ENCODE measurements at regions not wholly inside any gene's neighbourhood (a gene's known extent, or its start where the extent isn't known, plus 50 kb on each side); places are given as distances from the start of the nearest gene placed in this dataset.

DNA sequence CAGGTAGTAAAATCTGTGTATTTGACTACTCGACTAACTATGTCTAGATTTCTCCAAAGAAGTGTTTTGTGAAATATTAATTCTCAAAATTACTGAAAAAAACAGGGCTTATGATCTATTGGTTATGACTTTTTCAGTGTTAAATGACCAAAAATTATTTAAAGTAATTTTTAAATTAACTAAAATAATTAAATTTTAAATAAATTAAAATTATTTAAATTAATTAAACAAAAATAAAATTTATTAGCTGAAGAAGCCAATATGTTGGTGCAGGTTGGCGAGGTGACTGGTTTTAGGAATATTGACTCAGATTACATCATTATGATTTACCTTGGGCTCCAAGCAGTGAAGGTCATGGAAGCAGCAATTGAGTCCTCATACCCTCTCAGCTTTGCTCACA lies 483.2 kb downstream of the PTPRC start:
- no peak for ATAC-seq
- Mint-ChIP-seq H3K4me1 (peaks cover 11% of the 10 kb centered on the region), H3K9me3 (no peaks in the 10 kb centered on the region), H3K4me3 (no peak overlapping the region), H3K36me3 (no peaks in the 10 kb centered on the region), H3K27ac (no peak overlapping the region)
- DNase-seq (ENCODE audit: low spot score in 2 of 2) = no peak

DNA sequence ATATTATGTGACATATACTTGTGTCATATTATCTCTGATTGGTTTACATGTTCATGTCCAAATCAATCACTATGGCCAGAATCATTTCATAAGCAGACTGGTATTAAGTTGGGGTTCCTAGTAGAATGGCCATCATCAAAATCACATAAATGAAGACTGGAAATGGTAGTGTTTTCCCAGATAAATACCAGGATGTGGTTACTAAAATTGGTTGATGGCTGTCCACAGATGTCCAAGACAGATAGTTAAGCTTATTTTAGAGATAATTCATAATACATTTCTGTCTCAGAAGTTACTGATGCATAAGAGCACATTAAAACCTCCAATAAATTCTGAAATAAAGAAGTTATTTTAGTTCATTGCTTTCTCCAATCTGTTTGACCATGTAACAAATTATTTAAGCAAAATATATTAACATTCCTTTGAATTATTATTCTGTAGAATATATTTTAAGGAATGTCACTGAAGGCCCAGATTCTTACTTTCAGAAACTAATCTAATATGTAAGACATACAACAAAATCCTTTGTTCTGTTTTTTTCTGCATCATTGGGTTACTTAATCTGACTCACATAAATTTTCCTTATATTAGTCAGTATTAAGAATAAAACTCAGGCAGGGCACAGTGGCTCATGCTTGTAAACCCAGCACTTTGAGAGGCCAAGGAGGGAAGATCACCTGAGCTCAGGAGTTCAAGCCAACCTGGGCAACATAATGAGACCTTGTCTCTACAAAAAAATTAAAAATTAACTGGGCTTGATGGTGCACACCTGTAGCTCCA lies 483.9 kb downstream of the PTPRC start:
- H3K27ac Mint-ChIP-seq = no peak overlapping the region
- no peaks in the 10 kb centered on the region for H3K36me3 Mint-ChIP-seq
- no peak overlapping the region for H3K4me3 Mint-ChIP-seq
- ATAC-seq (no peak), DNase-seq (ENCODE audit: low spot score in 2 of 2) (no peak)
- H3K9me3 Mint-ChIP-seq = no peaks in the 10 kb centered on the region
- peaks cover 11% of the 10 kb centered on the region for H3K4me1 Mint-ChIP-seq

GRCh38 chr1:199123615-199124014 lies 484.8 kb downstream of the PTPRC start:
- no peaks in the 10 kb centered on the region for H3K36me3 Mint-ChIP-seq
- no peaks in the 10 kb centered on the region for H3K9me3 Mint-ChIP-seq
- H3K4me3 Mint-ChIP-seq = no peak overlapping the region
- ATAC-seq (peak; percentile 34), DNase-seq (ENCODE audit: low spot score in 2 of 2) (no peak)
- peaks cover 11% of the 10 kb centered on the region for H3K4me1 Mint-ChIP-seq
- no peak overlapping the region for H3K27ac Mint-ChIP-seq

- no peak for DNase-seq (ENCODE audit: low spot score in 2 of 2)
- no peak for ATAC-seq
- Mint-ChIP-seq H3K4me3 (no peak overlapping the region), H3K9me3 (no peaks in the 10 kb centered on the region), H3K27ac (no peak overlapping the region), H3K36me3 (no peaks in the 10 kb centered on the region), H3K4me1 (peaks cover 11% of the 10 kb centered on the region)
These were observed 485.5 kb downstream of the PTPRC start for GRCh38 chr1:199124351-199124750.

DNA sequence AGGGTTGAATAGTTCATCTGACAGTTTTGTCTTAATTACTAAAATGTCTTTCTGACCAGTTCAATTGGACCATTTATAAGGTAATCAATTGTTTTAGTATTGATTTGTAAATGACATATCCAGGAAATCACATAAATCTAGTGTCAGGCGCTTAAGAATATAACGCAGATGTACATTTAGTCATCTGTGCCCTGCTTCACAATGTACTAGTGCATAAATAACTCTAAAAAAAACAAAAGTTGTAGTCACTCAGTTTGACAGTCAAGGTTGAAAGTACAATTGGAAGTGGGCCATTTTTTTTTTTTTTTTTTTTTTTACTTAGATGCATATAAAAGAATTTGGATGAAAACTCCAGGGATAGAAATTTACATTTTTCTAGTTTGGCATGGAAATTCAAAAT lies 490.4 kb downstream of the PTPRC start:
- H3K9me3 Mint-ChIP-seq = no peaks in the 10 kb centered on the region
- no peak overlapping the region for H3K27ac Mint-ChIP-seq
- no peaks in the 10 kb centered on the region for H3K36me3 Mint-ChIP-seq
- peaks cover 3% of the 10 kb centered on the region for H3K4me1 Mint-ChIP-seq
- ATAC-seq (no peak), DNase-seq (ENCODE audit: low spot score in 2 of 2) (no peak)
- H3K4me3 Mint-ChIP-seq = no peak overlapping the region

DNA sequence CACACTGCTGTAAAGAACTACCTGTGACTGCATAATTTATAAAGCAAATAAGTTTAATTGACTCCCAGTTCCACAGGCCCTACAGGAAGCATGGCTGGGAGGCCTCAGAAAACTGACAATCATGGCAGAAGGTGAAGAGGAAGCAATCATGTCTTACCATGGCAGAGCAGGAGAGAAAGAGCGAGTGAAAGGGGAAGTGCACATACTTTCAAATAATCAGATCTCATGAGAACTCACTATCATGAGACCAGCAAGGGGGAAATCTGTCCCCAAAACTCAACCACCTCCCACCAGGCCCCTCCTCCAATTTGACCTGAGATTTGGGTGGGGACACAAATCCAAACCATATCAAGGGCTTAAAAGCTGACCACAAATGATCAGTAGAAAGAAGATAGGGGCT lies 493.2 kb downstream of the PTPRC start:
- Mint-ChIP-seq H3K4me1 (no peaks in the 10 kb centered on the region), H3K9me3 (no peaks in the 10 kb centered on the region)
- no peak for ATAC-seq

GRCh38 chr1:199135901-199136300 lies 497.1 kb downstream of the PTPRC start:
- H3K27ac Mint-ChIP-seq = no peak overlapping the region
- no peaks in the 10 kb centered on the region for H3K36me3 Mint-ChIP-seq
- no peaks in the 10 kb centered on the region for H3K9me3 Mint-ChIP-seq
- ATAC-seq (no peak), DNase-seq (ENCODE audit: low spot score in 2 of 2) (no peak)
- no peaks in the 10 kb centered on the region for H3K4me1 Mint-ChIP-seq
- H3K4me3 Mint-ChIP-seq = no peak overlapping the region

More for the DNA sequence above, 493.2 kb downstream of the PTPRC start:
- Mint-ChIP-seq H3K36me3 (no peaks in the 10 kb centered on the region), H3K4me3 (no peak overlapping the region), H3K27ac (no peak overlapping the region)
- no peak for DNase-seq (ENCODE audit: low spot score in 2 of 2)

GRCh38 chr1:199138061-199138460 lies 499.2 kb downstream of the PTPRC start:
- Mint-ChIP-seq H3K9me3 (no peaks in the 10 kb centered on the region), H3K27ac (no peak overlapping the region), H3K36me3 (no peaks in the 10 kb centered on the region), H3K4me1 (no peaks in the 10 kb centered on the region), H3K4me3 (no peak overlapping the region)
- ATAC-seq = no peak
- DNase-seq (ENCODE audit: low spot score in 2 of 2) = no peak

DNA sequence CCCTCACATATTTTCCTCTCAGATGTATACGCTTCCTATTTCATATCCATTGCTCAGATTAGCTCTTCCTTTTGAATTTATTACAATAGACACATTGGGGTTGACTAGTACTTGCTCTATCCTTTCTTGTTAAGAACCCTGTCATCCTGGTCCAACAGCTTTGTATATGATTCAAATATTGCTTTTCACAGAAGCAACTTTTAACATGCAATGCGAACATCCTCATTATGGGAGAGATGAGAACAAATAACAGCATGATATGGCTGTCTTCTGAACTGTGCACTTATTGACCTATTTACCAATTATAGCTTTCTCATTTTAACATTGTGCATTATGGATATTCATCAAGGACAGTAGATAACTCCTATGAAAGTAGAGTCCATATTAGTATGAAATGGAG lies 510.8 kb downstream of the PTPRC start:
- Mint-ChIP-seq H3K27ac (no peak overlapping the region), H3K9me3 (no peaks in the 10 kb centered on the region), H3K36me3 (no peaks in the 10 kb centered on the region), H3K4me3 (no peak overlapping the region), H3K4me1 (no peaks in the 10 kb centered on the region)
- DNase-seq (ENCODE audit: low spot score in 2 of 2) = no peak
- no peak for ATAC-seq

GRCh38 chr1:199150756-199151155 lies 511.9 kb downstream of the PTPRC start:
- Mint-ChIP-seq H3K27ac (no peak overlapping the region), H3K4me1 (no peaks in the 10 kb centered on the region), H3K36me3 (no peaks in the 10 kb centered on the region), H3K4me3 (no peak overlapping the region), H3K9me3 (no peaks in the 10 kb centered on the region)
- no peak for ATAC-seq
- DNase-seq (ENCODE audit: low spot score in 2 of 2) = no peak

DNA sequence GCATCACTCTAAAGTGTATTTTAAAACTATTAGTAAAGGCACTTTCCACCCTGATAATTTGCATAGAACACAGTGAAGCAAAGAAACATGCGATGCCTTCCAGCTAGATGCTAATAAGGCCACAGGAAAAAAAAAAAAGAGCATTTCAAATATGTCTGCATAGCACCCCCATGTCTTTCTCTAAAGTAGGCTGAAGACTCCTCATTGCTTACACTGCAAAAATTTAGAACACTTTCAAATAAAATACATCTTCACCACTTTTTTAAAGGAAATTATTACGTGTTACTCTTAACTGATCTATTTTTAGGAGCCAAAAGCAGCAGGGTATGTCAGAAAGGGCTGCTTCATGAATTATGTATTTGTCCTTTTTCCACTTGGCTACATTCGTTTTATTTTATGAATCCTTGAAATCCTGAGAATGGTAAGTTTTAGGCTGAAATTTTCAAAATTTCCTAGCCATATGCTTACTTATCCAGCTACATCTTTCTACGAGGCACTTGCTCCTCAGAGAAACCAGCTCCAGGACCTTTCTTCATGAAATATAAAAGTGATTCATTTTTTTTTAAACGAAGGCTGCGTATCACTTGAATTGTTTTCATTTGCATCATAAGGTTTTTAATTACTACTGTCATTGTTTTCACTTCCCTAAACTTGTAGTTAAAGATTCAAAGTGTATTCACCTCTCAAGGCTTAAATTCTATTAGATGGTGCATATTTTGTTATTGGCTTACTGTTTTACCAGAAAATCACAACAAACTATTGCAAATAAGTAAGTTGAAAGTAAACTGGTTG lies 513.0 kb downstream of the PTPRC start:
- Mint-ChIP-seq H3K9me3 (no peaks in the 10 kb centered on the region), H3K4me3 (no peak overlapping the region), H3K27ac (no peak overlapping the region), H3K36me3 (no peaks in the 10 kb centered on the region), H3K4me1 (no peaks in the 10 kb centered on the region)
- DNase-seq (ENCODE audit: low spot score in 2 of 2) = no peak
- no peak for ATAC-seq

DNA sequence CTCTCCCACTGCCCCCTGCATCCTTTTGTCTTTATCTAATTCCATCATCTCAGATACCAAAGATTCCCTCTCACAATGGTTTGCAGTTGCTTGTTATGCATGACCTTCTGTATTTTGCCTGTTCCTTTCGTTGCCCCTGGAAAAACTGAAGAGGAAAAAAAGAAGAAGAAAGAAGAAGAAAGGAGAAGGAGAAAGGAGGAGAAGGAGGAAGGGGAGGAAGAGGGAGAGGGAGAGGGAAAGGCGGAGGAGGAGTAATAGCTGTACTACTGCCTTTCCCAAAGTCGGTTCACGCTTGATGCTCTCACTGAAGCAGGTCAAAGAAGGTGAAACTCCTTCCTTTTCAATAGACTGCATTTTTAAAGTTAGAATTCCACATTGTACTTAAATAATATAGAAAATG lies 513.8 kb downstream of the PTPRC start:
- no peak for DNase-seq (ENCODE audit: low spot score in 2 of 2)
- Mint-ChIP-seq H3K9me3 (no peaks in the 10 kb centered on the region), H3K36me3 (no peaks in the 10 kb centered on the region), H3K4me1 (no peaks in the 10 kb centered on the region), H3K27ac (no peak overlapping the region), H3K4me3 (no peak overlapping the region)
- ATAC-seq = no peak

DNA sequence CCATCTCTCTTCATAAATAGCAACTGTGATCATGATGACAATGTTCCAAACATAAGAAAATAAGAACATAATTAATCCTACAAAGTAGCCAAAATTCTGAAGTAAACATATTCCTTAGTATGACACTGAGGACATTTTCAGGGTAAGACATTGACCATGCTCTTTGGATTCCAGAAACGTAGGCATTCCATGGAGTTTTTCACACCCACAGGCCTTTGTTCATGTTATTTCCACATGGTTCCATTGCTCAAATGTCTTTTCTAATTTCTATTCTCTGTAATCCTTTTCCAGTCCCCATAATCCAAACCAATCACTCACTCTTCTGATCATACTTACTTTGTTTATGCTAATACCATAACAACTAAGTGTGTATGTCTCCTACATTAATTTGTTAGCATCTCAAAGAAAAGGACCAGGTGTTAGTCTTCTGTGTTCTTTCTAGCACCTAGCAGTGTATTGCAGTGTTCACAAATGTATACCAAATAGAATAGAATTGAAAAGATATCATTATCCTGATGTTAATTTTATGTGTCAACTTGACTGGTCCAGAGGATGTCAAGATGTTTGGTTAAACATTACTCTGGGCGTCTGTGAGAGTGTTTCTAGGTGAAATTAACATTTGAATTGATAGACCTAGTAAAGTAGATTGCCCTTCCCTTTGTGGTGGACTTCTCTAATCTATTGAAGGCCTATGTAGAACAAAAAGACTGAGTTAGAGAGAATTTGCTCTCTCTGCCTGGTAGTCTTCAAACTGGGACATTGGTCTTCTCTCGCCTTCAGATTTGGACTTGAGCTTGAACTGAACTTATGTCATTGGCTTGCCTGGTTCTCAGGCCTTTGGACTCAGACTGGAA lies 516.6 kb downstream of the PTPRC start:
- Mint-ChIP-seq H3K27ac (no peak overlapping the region), H3K36me3 (no peaks in the 10 kb centered on the region)
- no peak for DNase-seq (ENCODE audit: low spot score in 2 of 2)

DNA sequence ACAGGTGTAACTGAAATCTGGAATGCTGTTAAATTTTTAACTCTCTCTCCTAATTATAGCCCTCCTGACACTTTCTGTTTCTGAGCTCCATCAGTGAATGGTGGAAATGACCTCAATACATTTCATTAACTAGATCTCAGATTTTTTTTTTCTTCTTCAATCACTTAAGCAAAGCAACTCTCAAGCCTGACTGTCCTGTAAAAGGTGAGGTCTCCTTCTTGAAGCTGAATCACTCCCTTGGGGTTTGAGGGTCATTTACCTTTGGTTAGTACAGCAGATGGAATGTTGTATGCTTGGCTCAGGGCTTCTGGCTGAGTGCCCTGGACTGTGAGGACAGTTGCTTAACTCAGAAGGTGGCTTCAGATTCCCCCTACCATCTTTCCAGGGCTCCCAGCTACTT lies 518.7 kb downstream of the PTPRC start:
- Mint-ChIP-seq H3K36me3 (peaks cover 6% of the 10 kb centered on the region), H3K9me3 (peaks cover 2% of the 10 kb centered on the region), H3K27ac (no peak overlapping the region), H3K4me1 (peaks cover 15% of the 10 kb centered on the region), H3K4me3 (no peak overlapping the region)
- DNase-seq (ENCODE audit: low spot score in 2 of 2) (no peak), ATAC-seq (no peak)

More for the DNA sequence above, 516.6 kb downstream of the PTPRC start:
- H3K9me3 Mint-ChIP-seq = no peaks in the 10 kb centered on the region
- H3K4me1 Mint-ChIP-seq = peaks cover under 1% of the 10 kb centered on the region
- ATAC-seq = no peak
- H3K4me3 Mint-ChIP-seq = no peak overlapping the region

GRCh38 chr1:199160521-199161318 lies 521.9 kb downstream of the PTPRC start:
- no peak for DNase-seq (ENCODE audit: low spot score in 2 of 2)
- H3K4me3 Mint-ChIP-seq = no peak overlapping the region
- peaks cover 6% of the 10 kb centered on the region for H3K36me3 Mint-ChIP-seq
- peaks cover 2% of the 10 kb centered on the region for H3K9me3 Mint-ChIP-seq
- peaks cover 32% of the 10 kb centered on the region for H3K4me1 Mint-ChIP-seq
- no peak overlapping the region for H3K27ac Mint-ChIP-seq
- ATAC-seq = peak; percentile 63

All from stimulated activated effector memory CD8-positive, alpha-beta T cell treated with anti-CD3 and anti-CD28 coated beads, Interleukin-12 subunit alpha, Interleukin-12 subunit beta, amount 100 ng/mL, for 72 hours (primary cell).